GM18502 (cell line): ENCODE measurements at regions not wholly inside any gene's neighbourhood (a gene's known extent, or its start where the extent isn't known, plus 50 kb on each side); places are given as distances from the start of the nearest gene placed in this dataset.
A peak's percentile ranks its signal among the peaks of the same experiment; 100 is the strongest.
"Not testable (repeated sequence)": the region's sequence is repeated elsewhere in the genome, so short reads cannot be mapped to it uniquely, and the experiment has no call there.

ENCODE experiments used
- ATAC-seq: cut with Tn5 transposase; IDR thresholded peaks from one replicate; pipeline ENCODE4 v1.9.1; 2021; ENCODE audit warnings: mild to moderate bottlenecking; ENCODE audit not compliant: unreplicated experiment, poor library complexity

DNA sequence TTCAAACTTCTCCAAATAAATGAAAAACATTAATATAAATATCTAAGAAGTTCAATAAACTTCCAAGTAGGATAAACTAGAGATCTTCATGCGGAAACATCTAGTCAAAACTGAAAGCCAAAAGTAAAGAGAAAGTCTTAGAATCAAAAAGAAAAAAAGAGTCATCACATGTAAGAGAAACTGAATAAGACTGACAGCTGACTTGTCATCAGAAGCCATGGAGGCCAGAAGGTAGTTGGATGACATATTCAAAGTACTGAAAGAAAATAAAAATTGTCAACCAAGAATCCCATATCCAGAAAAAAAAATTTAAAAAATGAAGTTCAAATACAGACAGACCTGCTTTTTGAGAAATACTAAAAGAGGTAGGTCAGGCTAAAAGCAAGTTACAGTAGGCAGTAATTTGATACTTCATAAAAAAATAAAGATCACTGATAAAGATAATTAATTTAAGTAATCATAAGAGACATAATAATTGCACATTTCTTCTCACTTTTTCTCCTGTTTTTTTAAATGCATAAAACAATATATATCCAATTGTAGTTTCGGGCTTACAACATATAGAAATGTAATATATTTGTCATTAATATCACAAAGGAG, 327.6 kb upstream of the PCDH9 start:
- no peak for ATAC-seq

DNA sequence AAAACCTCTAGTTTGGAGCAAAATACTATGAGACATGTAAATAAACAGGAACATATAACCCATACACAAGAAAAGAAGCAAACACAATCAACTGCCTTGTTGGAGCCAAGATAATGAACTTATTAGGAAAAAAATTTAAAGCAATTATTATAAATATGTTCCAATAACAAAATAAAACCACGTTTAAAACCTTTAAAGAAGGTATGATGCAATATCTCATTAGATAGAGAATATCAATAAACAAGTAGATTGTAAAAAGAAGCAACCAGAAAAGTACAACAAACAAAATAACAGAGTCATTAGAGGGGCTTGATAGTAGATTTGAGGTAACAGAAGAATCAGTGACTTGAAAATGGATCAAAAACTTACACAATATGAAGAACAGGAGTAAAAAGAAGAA, 327.0 kb upstream of the PCDH9 start:
- ATAC-seq = no peak

GRCh38 chr13:67554746-67555452, 324.8 kb upstream of the PCDH9 start:
- no peak for ATAC-seq

DNA sequence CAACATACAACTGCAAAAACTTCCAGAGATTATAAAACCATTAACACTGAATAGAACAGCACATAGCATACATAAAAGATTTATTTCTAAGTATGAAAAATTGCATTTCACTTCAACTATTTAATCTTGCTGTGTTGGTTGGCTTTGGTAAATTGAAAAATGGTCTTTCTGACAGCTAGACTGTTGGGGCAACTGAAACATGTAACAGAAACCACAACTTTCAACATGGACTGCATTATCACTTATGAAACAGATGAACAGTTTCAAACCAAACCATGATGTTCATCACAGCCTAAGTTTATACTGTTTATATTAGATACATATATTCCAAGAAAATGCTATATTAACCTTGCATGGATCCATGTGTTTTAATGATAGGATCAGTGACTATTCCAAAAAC, 324.1 kb upstream of the PCDH9 start:
- ATAC-seq = peak; percentile 76

GRCh38 chr13:67549331-67549730, 319.2 kb upstream of the PCDH9 start:
- no peak for ATAC-seq

- no peak for ATAC-seq
These were observed 308.8 kb upstream of the PCDH9 start for GRCh38 chr13:67538906-67539305.

DNA sequence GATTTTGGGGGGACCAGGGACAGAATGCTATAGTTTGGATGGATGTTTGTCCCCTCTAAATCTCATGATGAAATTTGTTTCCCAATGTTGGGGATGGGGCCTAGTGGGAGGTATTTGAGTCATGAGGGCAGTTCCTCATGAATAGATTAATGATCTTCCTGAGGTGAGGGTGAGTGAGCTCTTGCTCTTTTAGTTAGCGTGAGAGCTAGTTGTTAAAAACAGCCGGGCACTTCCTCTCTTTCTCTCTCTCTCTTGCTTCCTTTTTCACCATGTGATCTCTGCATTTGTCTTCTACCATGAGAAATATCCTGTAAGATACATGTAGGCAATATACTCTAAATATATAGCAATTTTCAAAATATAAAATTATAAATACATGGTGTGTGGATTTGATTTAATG, 290.8 kb upstream of the PCDH9 start:
- peak; percentile 69 for ATAC-seq

DNA sequence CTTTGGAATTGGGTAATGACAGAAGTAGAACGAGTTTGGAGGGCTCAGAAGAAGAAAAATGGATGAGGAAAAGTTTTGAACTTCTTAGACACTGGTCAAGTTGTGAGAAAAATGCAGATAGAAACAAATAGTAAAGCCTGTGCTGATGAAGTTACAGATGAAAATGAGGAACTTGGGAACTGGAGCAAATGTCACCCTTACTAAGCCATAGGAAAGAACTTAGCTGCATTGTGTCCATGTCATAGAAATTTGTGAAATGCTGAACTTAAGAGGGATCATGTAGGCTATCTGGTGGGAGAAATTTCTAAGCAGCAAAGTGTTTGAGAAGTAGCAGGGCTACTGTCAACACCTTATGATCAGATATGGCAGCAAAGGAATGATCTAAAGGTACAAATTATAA, 289.2 kb upstream of the PCDH9 start:
- ATAC-seq = no peak

DNA sequence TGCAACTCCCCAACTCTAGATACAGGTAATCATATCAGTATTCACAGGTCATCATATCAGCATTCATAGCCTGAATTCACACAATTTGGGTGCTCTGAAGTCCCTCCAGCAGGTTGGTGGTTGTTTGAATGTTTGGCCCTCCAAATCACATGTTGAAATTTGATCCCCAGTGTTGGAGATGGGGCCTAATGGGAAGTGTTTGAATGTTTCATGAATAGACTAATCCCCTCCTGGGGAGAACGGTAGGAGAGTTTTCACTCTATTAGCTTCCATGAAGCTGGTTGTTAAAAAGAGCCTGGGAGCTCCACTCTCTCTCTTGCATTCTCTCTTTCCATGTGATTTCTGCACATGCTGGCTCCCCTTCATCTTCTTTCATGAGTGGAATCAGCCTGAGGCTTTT, 288.6 kb upstream of the PCDH9 start:
- no peak for ATAC-seq

GRCh38 chr13:67515895-67516294, 285.8 kb upstream of the PCDH9 start:
- peak; percentile 95 for ATAC-seq

GRCh38 chr13:67509018-67509417, 278.9 kb upstream of the PCDH9 start:
- no peak for ATAC-seq

- ATAC-seq = not testable (repeated sequence)
These were observed 278.1 kb upstream of the PCDH9 start for GRCh38 chr13:67508275-67508674.

GRCh38 chr13:67506407-67506806, 276.3 kb upstream of the PCDH9 start:
- no peak for ATAC-seq

DNA sequence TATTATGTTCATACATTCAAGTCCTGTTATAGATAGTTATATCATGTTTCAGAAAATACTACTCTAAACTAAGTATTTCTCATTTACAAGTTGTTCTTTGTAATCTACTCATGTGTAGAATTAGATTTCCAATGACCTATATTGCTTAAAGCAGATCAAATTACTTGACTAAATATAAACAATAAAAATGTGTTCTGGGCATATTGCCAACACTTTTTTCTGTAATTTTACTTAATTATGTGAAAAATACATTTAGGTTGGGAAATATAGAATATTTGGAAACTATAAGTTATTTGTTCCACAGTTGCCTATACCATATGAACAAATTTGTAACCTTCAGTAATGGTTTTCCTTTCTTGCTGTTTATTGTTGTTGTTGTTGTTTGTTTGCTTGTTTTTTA, 275.2 kb upstream of the PCDH9 start:
- no peak for ATAC-seq

DNA sequence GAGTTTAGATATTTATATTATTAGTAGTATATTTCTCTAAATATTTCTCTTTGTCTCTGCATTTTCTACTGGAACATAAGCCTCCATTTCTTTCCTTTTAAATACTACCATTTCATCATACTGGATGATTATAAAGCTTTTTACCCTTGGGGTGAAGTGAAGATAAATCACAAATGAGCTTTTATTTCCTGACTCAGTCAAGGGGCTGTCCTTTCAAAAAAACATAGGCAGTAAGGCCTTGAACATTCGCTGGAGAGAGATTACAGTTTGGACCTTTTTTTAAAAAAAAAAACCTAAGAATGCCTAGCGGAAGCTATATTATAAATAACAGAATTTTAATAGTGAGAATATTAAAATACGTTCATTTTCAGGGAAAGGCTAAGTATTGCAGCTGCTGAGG, 268.8 kb upstream of the PCDH9 start:
- ATAC-seq = no peak

- no peak for ATAC-seq
These were observed 263.7 kb upstream of the PCDH9 start for GRCh38 chr13:67493835-67494234.

DNA sequence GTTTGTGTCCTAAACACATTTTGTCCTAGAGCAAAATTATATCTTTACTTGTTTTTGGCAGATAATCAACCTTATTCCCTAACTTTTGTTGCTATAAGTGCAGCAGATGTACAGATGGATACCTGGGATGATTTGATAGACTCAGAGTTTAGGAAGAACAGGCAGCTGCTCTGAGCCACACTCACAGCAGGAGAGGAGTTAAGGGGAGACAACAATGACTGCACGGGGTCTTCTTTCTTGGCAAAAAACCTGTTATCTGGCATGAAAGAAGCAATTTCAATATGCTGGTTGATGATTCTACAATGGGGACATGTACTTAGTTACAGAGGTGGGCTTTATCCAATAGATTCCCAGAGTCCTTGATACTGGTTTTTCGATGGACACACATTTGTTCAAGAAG, 258.9 kb upstream of the PCDH9 start:
- no peak for ATAC-seq

GRCh38 chr13:67481445-67481844, 251.3 kb upstream of the PCDH9 start:
- ATAC-seq = no peak

DNA sequence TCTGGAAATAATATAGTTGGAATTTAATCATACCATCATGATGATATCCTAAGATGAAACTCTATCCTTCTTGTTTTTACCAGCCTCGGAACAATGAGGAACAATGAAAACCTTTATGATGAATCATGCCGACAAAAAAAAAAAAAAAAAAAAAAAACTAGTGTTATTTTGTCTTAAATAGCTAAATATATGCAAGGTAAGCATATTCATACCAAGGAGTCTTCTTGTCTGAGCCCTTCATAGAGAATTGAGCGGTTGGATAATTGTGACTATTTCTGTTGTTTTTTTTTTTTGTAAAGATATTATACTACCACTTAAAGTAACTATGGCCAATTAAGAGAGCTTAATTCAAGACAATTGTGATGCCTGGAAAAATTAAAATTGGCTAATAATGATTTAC, 244.0 kb upstream of the PCDH9 start:
- ATAC-seq = no peak

DNA sequence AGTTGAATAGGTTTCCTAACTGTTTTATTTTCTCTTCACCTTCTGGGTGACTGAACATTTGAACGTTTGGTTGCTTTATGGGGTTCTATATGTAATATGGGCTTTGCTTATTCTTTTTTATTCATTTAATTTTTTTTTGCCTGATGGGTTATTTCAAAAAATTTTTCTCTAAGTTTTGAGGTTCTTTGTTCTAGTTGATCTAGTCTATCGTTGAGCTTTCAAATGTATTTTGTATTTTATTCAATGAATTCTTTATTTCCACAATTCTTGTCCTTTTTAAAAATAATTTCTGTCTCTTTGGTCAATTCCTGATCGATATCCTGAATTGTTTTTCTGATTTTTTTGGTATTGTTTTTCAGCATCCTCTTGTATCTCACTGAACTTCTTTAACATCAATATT, 239.5 kb upstream of the PCDH9 start:
- no peak for ATAC-seq

DNA sequence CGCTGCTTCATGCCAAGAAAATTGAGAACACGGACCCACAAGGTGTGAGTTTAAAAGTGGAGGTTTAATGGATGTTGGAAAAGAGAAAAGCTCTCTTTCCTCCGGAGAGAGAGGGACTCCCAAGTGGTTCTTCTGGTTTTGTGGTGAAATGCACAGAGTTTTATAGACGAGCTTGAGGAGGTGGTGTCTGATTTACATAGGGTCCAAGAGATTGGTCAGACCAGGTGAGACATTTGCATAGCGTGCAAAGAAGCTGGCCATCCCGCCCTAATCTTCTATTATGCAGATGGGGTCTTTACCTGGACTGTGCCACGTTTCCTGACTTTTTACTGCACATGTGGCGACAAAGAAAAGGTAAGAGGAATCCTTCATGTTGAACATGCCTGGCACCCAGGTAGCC, 236.4 kb upstream of the PCDH9 start:
- no peak for ATAC-seq

- ATAC-seq = no peak
These were observed 234.0 kb upstream of the PCDH9 start for GRCh38 chr13:67464154-67464553.
